ENCODE measurements at regions not wholly inside any gene's neighbourhood (a gene's known extent, or its start where the extent isn't known, plus 50 kb on each side); places are given as distances from the start of the nearest gene placed in this dataset.
"Not testable (repeated sequence)": the region's sequence is repeated elsewhere in the genome, so short reads cannot be mapped to it uniquely, and the experiment has no call there.

GRCh38 chrX:33852146-33852545 lies 280.0 kb downstream of the FAM47A start:
- intact Hi-C loops (cut with micrococcal nuclease); H3K36me3 Mint-ChIP-seq (ENCODE audit: low read depth); H3K27ac Mint-ChIP-seq; H3K9me3 Mint-ChIP-seq; H3K27me3 Mint-ChIP-seq; DNase-seq; H3K4me3 Mint-ChIP-seq; H3K4me1 Mint-ChIP-seq: not testable (repeated sequence)

GRCh38 chrX:33840176-33840575 lies 291.9 kb downstream of the FAM47A start:
- no peak overlapping the region for H3K27ac Mint-ChIP-seq
- H3K27me3 Mint-ChIP-seq = no peaks in the 10 kb centered on the region
- H3K36me3 Mint-ChIP-seq (ENCODE audit: low read depth) = no peaks in the 10 kb centered on the region
- no peaks in the 10 kb centered on the region for H3K9me3 Mint-ChIP-seq
- H3K4me3 Mint-ChIP-seq = no peak overlapping the region
- H3K4me1 Mint-ChIP-seq = no peaks in the 10 kb centered on the region
- intact Hi-C loops (cut with micrococcal nuclease) = no loop called here
- no peak for DNase-seq

DNA sequence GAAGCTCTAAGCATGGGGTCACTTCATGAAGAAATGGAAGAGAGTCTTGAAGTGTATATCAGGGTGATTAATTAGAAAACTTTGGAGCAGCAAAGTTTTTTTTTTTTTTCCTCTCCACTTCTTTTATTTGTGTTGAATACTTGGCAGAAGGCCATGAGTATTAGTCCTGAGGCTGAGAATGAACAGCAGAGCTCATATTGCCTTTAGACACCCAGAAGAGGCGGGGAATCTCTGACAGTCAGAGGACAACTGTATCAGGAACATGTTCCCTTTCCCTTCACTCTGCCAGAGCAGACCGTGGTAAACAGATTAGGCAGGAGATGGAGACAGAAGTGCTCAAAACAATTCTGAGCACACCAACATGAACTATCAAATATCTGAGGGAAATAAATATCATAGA lies 300.9 kb downstream of the FAM47A start:
- Mint-ChIP-seq H3K27ac (no peak overlapping the region), H3K4me3 (no peak overlapping the region), H3K9me3 (peaks cover 7% of the 10 kb centered on the region), H3K4me1 (no peaks in the 10 kb centered on the region), H3K36me3 (ENCODE audit: low read depth) (no peaks in the 10 kb centered on the region), H3K27me3 (no peaks in the 10 kb centered on the region)
- no peak for DNase-seq
- intact Hi-C loops (cut with micrococcal nuclease) = no loop called here

DNA sequence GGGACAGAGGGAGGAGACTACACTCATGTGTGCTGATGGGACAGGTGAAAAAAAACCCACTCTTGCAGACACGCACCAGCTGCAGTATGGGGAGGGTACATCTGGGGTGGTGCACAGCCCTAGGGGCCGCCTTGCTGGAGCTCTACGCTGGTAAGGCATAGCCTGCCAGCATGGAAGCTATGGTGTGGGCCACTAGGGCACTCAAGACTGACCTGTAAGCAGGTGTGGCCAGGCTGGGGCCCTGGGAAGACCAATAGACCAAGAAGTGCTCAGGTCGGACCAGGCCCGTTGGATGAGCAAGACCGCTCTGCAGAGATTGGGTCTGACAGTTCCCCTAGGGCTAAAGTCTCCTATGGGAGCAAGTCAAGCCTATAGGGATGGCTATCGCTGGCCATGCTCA lies 314.8 kb downstream of the FAM47A start:
- intact Hi-C loops (cut with micrococcal nuclease) = no loop called here
- DNase-seq = no peak
- no peaks in the 10 kb centered on the region for H3K36me3 Mint-ChIP-seq (ENCODE audit: low read depth)
- H3K27me3 Mint-ChIP-seq = no peaks in the 10 kb centered on the region
- H3K4me3 Mint-ChIP-seq = no peak overlapping the region
- no peaks in the 10 kb centered on the region for H3K4me1 Mint-ChIP-seq
- no peak overlapping the region for H3K27ac Mint-ChIP-seq
- peaks cover 6% of the 10 kb centered on the region for H3K9me3 Mint-ChIP-seq

GRCh38 chrX:33808636-33809035 lies 323.5 kb downstream of the FAM47A start:
- no peaks in the 10 kb centered on the region for H3K36me3 Mint-ChIP-seq (ENCODE audit: low read depth)
- no peaks in the 10 kb centered on the region for H3K4me1 Mint-ChIP-seq
- no peak overlapping the region for H3K27ac Mint-ChIP-seq
- H3K27me3 Mint-ChIP-seq = no peaks in the 10 kb centered on the region
- intact Hi-C loops (cut with micrococcal nuclease) = no loop called here
- H3K9me3 Mint-ChIP-seq = peaks cover 5% of the 10 kb centered on the region
- no peak for DNase-seq
- no peak overlapping the region for H3K4me3 Mint-ChIP-seq

GRCh38 chrX:33784548-33784947 lies 347.6 kb downstream of the FAM47A start:
- Mint-ChIP-seq H3K27ac (no peak overlapping the region), H3K36me3 (ENCODE audit: low read depth) (no peaks in the 10 kb centered on the region), H3K27me3 (no peaks in the 10 kb centered on the region), H3K4me3 (no peak overlapping the region), H3K9me3 (no peaks in the 10 kb centered on the region), H3K4me1 (no peaks in the 10 kb centered on the region)
- no peak for DNase-seq
- intact Hi-C loops (cut with micrococcal nuclease) = no loop called here

- Mint-ChIP-seq H3K27ac (no peak overlapping the region), H3K4me1 (no peaks in the 10 kb centered on the region), H3K9me3 (peaks cover 6% of the 10 kb centered on the region), H3K27me3 (no peaks in the 10 kb centered on the region), H3K36me3 (ENCODE audit: low read depth) (no peaks in the 10 kb centered on the region), H3K4me3 (no peak overlapping the region)
- intact Hi-C loops (cut with micrococcal nuclease) = no loop called here
- DNase-seq = no peak
These were observed 390.3 kb downstream of the FAM47A start for GRCh38 chrX:33741807-33742206.

- H3K4me3 Mint-ChIP-seq = no peak overlapping the region
- peaks cover 6% of the 10 kb centered on the region for H3K9me3 Mint-ChIP-seq
- no peaks in the 10 kb centered on the region for H3K27me3 Mint-ChIP-seq
- intact Hi-C loops (cut with micrococcal nuclease) = no loop called here
- DNase-seq = no peak
- H3K27ac Mint-ChIP-seq = no peak overlapping the region
- H3K4me1 Mint-ChIP-seq = no peaks in the 10 kb centered on the region
- H3K36me3 Mint-ChIP-seq (ENCODE audit: low read depth) = no peaks in the 10 kb centered on the region
These were observed 396.9 kb downstream of the FAM47A start for GRCh38 chrX:33735182-33735581.

DNA sequence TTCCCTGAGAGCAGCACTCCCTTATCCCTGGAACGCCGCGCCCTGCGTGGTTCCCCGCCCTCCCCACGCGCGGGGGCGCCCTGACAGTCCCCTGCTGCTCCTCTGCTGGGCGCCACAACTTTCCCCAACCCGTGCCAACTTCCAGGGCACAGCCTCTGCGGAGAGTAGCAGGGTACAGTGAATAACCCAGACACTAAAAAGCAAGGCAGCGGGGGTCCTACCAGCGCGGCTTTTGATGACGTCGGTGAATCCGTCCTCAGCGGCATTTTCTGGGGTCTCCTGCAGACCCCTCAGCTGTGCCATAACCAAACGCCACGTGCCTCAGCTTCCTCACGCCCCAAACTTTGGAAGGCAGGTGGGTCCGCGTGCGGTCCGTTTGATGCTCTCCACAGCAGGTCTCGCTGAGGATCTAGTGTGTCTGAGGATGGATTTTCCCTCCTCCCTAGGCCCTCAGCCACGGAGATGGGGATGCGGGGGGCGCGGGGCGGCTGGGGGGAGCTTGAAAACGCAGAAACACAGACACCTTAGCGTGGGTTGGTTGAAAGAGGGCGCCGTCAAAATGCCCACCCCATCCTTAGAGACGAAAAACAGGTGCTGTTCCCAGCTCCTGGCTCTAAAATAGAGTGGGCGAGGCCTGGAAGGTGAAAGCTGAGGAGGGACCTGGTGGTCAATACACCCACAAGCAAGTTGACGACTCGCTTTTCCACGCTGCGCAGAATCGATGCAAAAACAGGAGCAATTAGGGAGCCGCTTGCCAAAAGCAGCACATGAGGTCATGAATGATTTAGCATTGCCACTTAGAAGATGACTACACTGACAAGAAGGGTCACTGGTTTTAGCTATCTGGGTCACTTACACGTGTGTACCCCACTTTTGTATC lies 405.6 kb downstream of the FAM47A start:
- intact Hi-C loops (cut with micrococcal nuclease) = no loop called here
- Mint-ChIP-seq H3K36me3 (ENCODE audit: low read depth) (no peaks in the 10 kb centered on the region), H3K27me3 (no peaks in the 10 kb centered on the region), H3K27ac (no peak overlapping the region), H3K4me3 (no peak overlapping the region), H3K4me1 (no peaks in the 10 kb centered on the region), H3K9me3 (no peaks in the 10 kb centered on the region)
- no peak for DNase-seq

- H3K4me3 Mint-ChIP-seq = peak overlapping the region; percentile 29
- H3K27me3 Mint-ChIP-seq = no peaks in the 10 kb centered on the region
- H3K9me3 Mint-ChIP-seq = no peaks in the 10 kb centered on the region
- H3K27ac Mint-ChIP-seq = no peak overlapping the region
- H3K36me3 Mint-ChIP-seq (ENCODE audit: low read depth) = no peaks in the 10 kb centered on the region
- no peak for DNase-seq
- H3K4me1 Mint-ChIP-seq = no peaks in the 10 kb centered on the region
- intact Hi-C loops (cut with micrococcal nuclease) = no loop called here
These were observed 406.4 kb downstream of the FAM47A start for GRCh38 chrX:33725535-33726210.

DNA sequence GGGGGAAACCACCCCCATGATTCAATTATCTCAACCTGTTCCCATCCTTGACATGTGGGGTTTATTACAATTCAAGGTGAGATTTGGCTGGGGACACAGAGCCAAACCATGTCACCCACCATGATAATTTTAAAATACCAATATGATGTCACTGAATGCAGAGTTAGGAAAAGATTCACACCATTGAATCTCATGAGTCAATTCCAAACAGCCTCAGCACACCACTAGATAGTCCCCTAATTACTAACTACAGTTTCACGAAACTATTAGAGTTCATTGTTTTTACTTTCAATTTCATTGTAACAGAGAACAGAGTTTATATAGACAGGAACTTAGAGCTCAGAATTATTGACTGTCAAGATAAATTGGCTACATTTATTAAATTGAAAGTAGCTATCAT lies 410.2 kb downstream of the FAM47A start:
- no peak overlapping the region for H3K27ac Mint-ChIP-seq
- H3K27me3 Mint-ChIP-seq = no peaks in the 10 kb centered on the region
- no peaks in the 10 kb centered on the region for H3K4me1 Mint-ChIP-seq
- H3K36me3 Mint-ChIP-seq (ENCODE audit: low read depth) = no peaks in the 10 kb centered on the region
- DNase-seq = no peak
- intact Hi-C loops (cut with micrococcal nuclease) = no loop called here
- no peak overlapping the region for H3K4me3 Mint-ChIP-seq
- no peaks in the 10 kb centered on the region for H3K9me3 Mint-ChIP-seq

DNA sequence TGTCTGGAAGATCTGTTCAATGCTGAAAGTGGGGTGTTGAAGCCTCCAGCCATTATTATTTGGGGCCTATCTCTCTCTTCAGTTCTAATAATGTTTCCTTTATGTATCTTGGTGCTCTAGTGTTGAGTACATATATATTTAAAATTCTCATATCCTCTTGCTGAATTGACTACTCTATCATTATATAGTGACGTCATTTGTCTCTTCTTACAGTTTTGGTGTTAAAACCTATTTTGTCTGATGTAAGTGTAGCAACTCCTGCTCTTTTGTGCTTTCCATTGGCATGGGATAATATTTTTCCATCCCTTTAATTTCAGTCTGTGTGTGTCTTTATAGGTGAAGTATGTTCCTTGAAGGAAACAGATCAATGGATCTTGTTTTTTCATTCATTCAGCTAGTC lies 446.0 kb downstream of the FAM47A start:
- no peaks in the 10 kb centered on the region for H3K9me3 Mint-ChIP-seq
- H3K27me3 Mint-ChIP-seq = no peaks in the 10 kb centered on the region
- DNase-seq = no peak
- H3K27ac Mint-ChIP-seq = no peak overlapping the region
- no peaks in the 10 kb centered on the region for H3K36me3 Mint-ChIP-seq (ENCODE audit: low read depth)
- intact Hi-C loops (cut with micrococcal nuclease) = no loop called here
- no peak overlapping the region for H3K4me3 Mint-ChIP-seq
- no peaks in the 10 kb centered on the region for H3K4me1 Mint-ChIP-seq

All from activated CD4-positive, alpha-beta T cell treated with anti-CD3 and anti-CD28 coated beads, Interleukin-2, amount 10 ng/mL, durations not matched to agents 24 days and 14 days (primary cell).